Inflammatory macrophage treated with lipopolysaccharide for 1 hour (primary cell): ENCODE measurements at regions not wholly inside any gene's neighbourhood (a gene's known extent, or its start where the extent isn't known, plus 50 kb on each side); places are given as distances from the start of the nearest gene placed in this dataset.
"Not testable (repeated sequence)": the region's sequence is repeated elsewhere in the genome, so short reads cannot be mapped to it uniquely, and the experiment has no call there.

Source experiments
- DNase-seq, 2 donors: peaks; one replicate each; pipeline ENCODE4 v3.0.0-alpha.2; 2020 to 2022

GRCh38 chr10:37442882-37443281 is 317.5 kb downstream of the ANKRD30A start:
- no peak for DNase-seq

- DNase-seq, result not testable (repeated sequence)
Observed at GRCh38 chr10:37441224-37441623, 315.8 kb downstream of the ANKRD30A start.

GRCh38 chr10:37439826-37440225 is 314.4 kb downstream of the ANKRD30A start:
- no peak for DNase-seq

GRCh38 chr10:37436357-37436756 is 311.0 kb downstream of the ANKRD30A start:
- no peak for DNase-seq

GRCh38 chr10:37434091-37434490 is 308.7 kb downstream of the ANKRD30A start:
- DNase-seq, result no peak
